ENCODE measurements at regions not wholly inside any gene's neighbourhood (a gene's known extent, or its start where the extent isn't known, plus 50 kb on each side); places are given as distances from the start of the nearest gene placed in this dataset.
"Not testable (repeated sequence)": the region's sequence is repeated elsewhere in the genome, so short reads cannot be mapped to it uniquely, and the experiment has no call there.

DNA sequence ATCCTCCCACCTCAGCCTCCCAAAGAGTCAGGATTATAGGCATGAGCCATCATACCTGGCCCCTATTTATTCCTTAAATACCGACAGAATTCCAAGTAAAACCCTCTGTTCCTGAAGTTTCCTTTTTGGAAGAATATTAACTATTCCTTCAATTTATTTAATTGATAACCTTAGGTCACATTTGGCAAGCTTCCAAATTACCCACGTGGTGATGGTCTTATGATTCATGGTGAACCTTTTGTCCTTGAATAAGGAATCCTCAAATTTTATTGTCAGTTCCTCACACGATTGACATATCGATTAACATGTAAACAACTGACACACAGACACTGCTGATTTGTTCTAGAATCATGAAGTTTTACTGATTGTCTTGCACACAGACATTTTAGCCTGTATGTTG is 130.6 kb upstream of the LRRC61 start:
- H3K4me3 ChIP-seq (ENCODE audit: low read depth, low read length); in situ Hi-C loops (cut with HindIII; ENCODE audit: low sequenced_read_pairs); DNase-seq (ENCODE audit: low read depth): not testable (repeated sequence)

DNA sequence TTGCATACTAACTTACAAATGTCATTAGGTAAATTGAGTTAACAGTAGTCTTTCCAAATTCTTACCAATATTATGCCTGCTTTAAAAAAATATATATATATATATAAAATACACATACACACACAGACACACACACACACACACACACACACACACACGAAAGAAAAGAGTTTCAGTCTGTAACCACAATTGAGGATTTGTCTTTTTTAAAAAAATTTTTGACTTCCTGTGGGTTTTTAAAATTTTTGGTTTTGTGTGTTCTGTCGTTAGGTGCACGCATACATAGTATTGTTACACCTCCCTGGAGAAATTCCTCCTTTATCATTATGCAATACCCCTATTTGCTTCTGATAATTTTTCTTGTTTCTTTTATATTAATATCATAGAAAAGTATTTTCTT is 129.3 kb upstream of the LRRC61 start:
- in situ Hi-C loops (cut with HindIII; ENCODE audit: low sequenced_read_pairs); DNase-seq (ENCODE audit: low read depth); H3K4me3 ChIP-seq (ENCODE audit: low read depth, low read length): not testable (repeated sequence)
